Transverse colon (tissue), 4 donors: ENCODE measurements at regions not wholly inside any gene's neighbourhood (a gene's known extent, or its start where the extent isn't known, plus 50 kb on each side); places are given as distances from the start of the nearest gene placed in this dataset.

Source experiments
- DNase-seq: peaks from one replicate; pipeline ENCODE4 v3.0.0-alpha.2; 2019
- H3K27ac ChIP-seq, 4 donors: fragments of 200-600 bp; sonication (generic); 2 replicates each; pipeline ENCODE4 v1.5.1; 2016 to 2018; ENCODE audit warnings: inconsistent platforms in 4 of 4
- H3K27me3 ChIP-seq: fragments of 200-600 bp; sonication (generic); 2 replicates; pipeline ENCODE4 v1.5.1; 2017; ENCODE audit warnings: inconsistent platforms
- H3K36me3 ChIP-seq, 4 donors: fragments of 200-600 bp; sonication (generic); 2 replicates each; pipeline ENCODE4 v1.5.1; 2017 to 2019; ENCODE audit warnings: inconsistent platforms in 4 of 4
- H3K4me1 ChIP-seq, 4 donors: fragments of 200-600 bp; sonication (generic); 2 replicates each; pipeline ENCODE4 v1.5.1; 2017 to 2020; ENCODE audit warnings: inconsistent platforms in 4 of 4
- H3K4me3 ChIP-seq, 4 donors: fragments of 200-600 bp; sonication (generic); 1 replicate in 1 of 4; 2 replicates in 3 of 4; pipeline versions ENCODE4 v1.5.1 to v1.6.1; 2017 to 2019; ENCODE audit warnings: inconsistent platforms in 4 of 4
- H3K9me3 ChIP-seq, 2 donors: fragments of 200-600 bp; sonication (generic); 2 replicates each; pipeline ENCODE4 v1.5.1; 2017 to 2019; ENCODE audit warnings: inconsistent platforms in 2 of 2
- CTCF ChIP-seq, 5 experiments: fragments of 200-600 bp in 3 of 5; fragments of 450-650 bp in 2 of 5; sonication (generic) in 3 of 5; IDR thresholded peaks; 1 replicate in 2 of 5; 2 replicates in 3 of 5; pipeline ENCODE4 v1.5.1; 2016 to 2017; ENCODE audit warnings: antibody characterized with exemption in 5 of 5, inconsistent platforms in 3 of 5, mild to moderate bottlenecking in 2 of 5, moderate library complexity in 1 of 5
- EP300 ChIP-seq: sonication (generic); formaldehyde crosslinking; IDR thresholded peaks from one replicate; pipeline ENCODE4 v1.6.1; 2017; ENCODE audit warnings: antibody characterized with exemption, low read depth
- POLR2A ChIP-seq: fragments of 450-650 bp; IDR thresholded peaks from one replicate; pipeline ENCODE4 v1.6.1; 2016; ENCODE audit warnings: antibody characterized with exemption, mild to moderate bottlenecking, moderate library complexity
- POLR2AphosphoS5 ChIP-seq, 3 donors: sonication (generic); formaldehyde crosslinking; IDR thresholded peaks; one replicate each; pipeline ENCODE4 v1.6.1; 2016; ENCODE audit warnings: antibody characterized with exemption in 3 of 3
- WGBS, 2 donors: methylation state at CpG; one replicate each; pipeline ENCODE4 v1.1.5; 2018; ENCODE audit warnings: low coverage in 1 of 2; 5-methylcytosine and 5-hydroxymethylcytosine counted together
- in situ Hi-C, 4 donors: fragments of 200-750 bp; cut with MboI; loops; one replicate each; pipeline versions ENCODE4 v1.15.0 to v1.15.1; 2017; ENCODE audit warnings: low sequenced_read_pairs in 3 of 4, low pct_ligation_motif_present in 1 of 4, low pct_unique_long_range_greater_than_20kb in 1 of 4
- intact Hi-C: fragments of 100-400 bp; cut with DNase I; formaldehyde crosslinking; loops from one replicate; pipeline ENCODE4 v1.15.1; 2023; ENCODE audit warnings: low total_unique reads

GRCh38 chr6:158869826-158870648 is 50.9 kb upstream of the EZR start:
- Histone ChIP-seq H3K4me1 (peaks cover 0 to 24% (median 15%) of the 10 kb centered on the region in 4 donors), H3K4me3 (peak overlapping the region; percentile 18 to 45 (median 31)), H3K27me3 (no peaks in the 10 kb centered on the region), H3K9me3 (no peaks in the 10 kb centered on the region), H3K36me3 (no peaks in the 10 kb centered on the region), H3K27ac (peak overlapping the region; percentile 88 to 97 (median 92))
- intact Hi-C loops (loop anchor here (5.0 kb wide), 1 partner anchor 53 kb away; the partner anchor contains the start of gene EZR), in situ Hi-C loops (loop anchor here in 1 of 4 donors (10.0 kb wide), 1 partner anchor 55 kb away; the partner anchor contains the start of gene EZR)
- DNase-seq = peak; percentile 96
- TF ChIP-seq POLR2AphosphoS5 (IDR thresholded peaks at IDR 0.05) (peak; percentile 71 to 96 (median 95)), EP300 (peak; percentile 66), POLR2A (peak; percentile 86), CTCF (IDR thresholded peaks at IDR 0.05) (peak in 4 of 5 experiments; percentile 14 to 78 (median 36))
- WGBS, 2 donors = 17 to 40% methylated on average over 2 to 37 of the region's 50 CpGs

DNA sequence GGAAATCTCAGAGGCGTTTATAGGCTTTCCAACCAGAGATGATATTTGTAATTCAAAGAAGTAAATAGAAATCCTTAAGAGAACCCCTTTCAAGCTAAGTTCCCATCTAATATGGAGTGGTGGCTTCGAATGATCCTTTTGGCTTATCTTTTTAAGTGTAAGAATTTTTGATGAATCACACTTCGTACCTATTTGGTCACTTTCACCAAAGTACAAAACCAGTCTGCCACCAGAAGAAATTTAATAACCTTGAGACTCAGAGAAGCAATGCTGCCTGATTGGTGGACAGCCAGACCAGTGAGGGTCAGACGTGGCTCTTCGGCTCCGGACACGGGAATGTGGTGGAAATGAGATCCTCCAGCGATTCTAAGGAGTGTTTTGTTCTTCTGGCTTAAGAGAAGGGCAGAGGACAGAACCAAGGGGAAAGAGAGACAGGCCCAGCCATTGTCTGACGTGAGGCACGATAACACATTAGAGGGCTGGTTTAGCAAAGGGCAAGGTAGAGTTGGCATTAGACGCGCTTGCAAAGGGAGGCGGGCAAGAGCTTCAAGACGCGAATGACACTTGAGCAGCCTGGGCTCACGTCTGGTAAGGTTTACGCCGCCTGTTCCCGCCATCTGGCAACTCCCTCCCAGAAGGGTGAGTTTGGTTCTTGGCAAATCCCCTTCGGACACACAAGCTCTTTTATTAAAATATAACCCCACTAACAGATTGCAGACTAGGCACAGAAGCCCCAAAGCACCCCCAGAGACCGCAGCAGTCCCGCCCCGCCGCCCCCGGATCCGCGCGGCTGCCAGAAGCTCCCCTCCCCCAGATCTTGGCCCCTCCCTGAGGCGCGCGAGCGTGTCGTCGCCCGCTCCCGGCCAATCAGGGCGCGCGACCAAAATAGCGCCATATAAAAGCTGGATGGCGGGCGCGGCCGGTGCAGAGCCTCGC is 50.0 kb upstream of the EZR start:
- in situ Hi-C loops = loop anchor here in 1 of 4 donors (10.0 kb wide), 1 partner anchor 54 kb away; the partner anchor contains the start of gene EZR
- DNase-seq = no peak
- no peaks in the 10 kb centered on the region for H3K9me3 ChIP-seq
- peak overlapping the region; percentile 88 to 97 (median 92) for H3K27ac ChIP-seq
- H3K36me3 ChIP-seq = no peaks in the 10 kb centered on the region
- peaks cover 0 to 24% (median 15%) of the 10 kb centered on the region in 4 donors for H3K4me1 ChIP-seq
- no peaks in the 10 kb centered on the region for H3K27me3 ChIP-seq
- intact Hi-C loops = no loop called here
- peak overlapping the region; percentile 8 to 45 (median 31) for H3K4me3 ChIP-seq
- WGBS, 2 donors = 14 to 54% methylated on average over 9 to 37 of the region's 45 CpGs
- TF ChIP-seq POLR2AphosphoS5 (IDR thresholded peaks at IDR 0.05) (peak; percentile 16 to 80 (median 65)), POLR2A (no peak)
